ENCODE measurements at regions not wholly inside any gene's neighbourhood (a gene's known extent, or its start where the extent isn't known, plus 50 kb on each side); places are given as distances from the start of the nearest gene placed in this dataset.

- intact Hi-C loops (cut with DNase I) = no loop called here
Measured at GRCh38 chr12:127640181-127640886, 626.6 kb upstream of the TMEM132C start.

GRCh38 chr12:127642208-127642607 is 624.8 kb upstream of the TMEM132C start:
- DNase-seq (no peak), ATAC-seq (no peak)
- Histone ChIP-seq H3K4me3 (no peak overlapping the region), H3K27me3 (no peaks in the 10 kb centered on the region), H3K36me3 (no peaks in the 10 kb centered on the region), H3K27ac (no peak overlapping the region), H3K9me3 (no peaks in the 10 kb centered on the region), H3K4me1 (no peaks in the 10 kb centered on the region)
- TF ChIP-seq CTCF (IDR thresholded peaks at IDR 0.05) = no peak
- intact Hi-C loops (cut with DNase I) = no loop called here

More at GRCh38 chr12:127640181-127640886, 626.6 kb upstream of the TMEM132C start:
- no peak for TF ChIP-seq CTCF (IDR thresholded peaks at IDR 0.05)
- ATAC-seq (no peak), DNase-seq (no peak)
- H3K27ac ChIP-seq = no peak overlapping the region
- H3K9me3 ChIP-seq = no peaks in the 10 kb centered on the region
- H3K4me3 ChIP-seq = no peak overlapping the region
- no peaks in the 10 kb centered on the region for H3K36me3 ChIP-seq
- no peaks in the 10 kb centered on the region for H3K27me3 ChIP-seq
- H3K4me1 ChIP-seq = no peaks in the 10 kb centered on the region

GRCh38 chr12:127648321-127648720 is 618.6 kb upstream of the TMEM132C start:
- no peak for TF ChIP-seq CTCF (IDR thresholded peaks at IDR 0.05)
- H3K4me3 ChIP-seq = no peak overlapping the region
- H3K4me1 ChIP-seq = no peaks in the 10 kb centered on the region
- ATAC-seq (no peak), DNase-seq (no peak)
- no peak overlapping the region for H3K27ac ChIP-seq
- intact Hi-C loops (cut with DNase I) = no loop called here
- H3K9me3 ChIP-seq = no peaks in the 10 kb centered on the region
- no peaks in the 10 kb centered on the region for H3K36me3 ChIP-seq
- H3K27me3 ChIP-seq = no peaks in the 10 kb centered on the region

GRCh38 chr12:127649961-127650360 is 617.0 kb upstream of the TMEM132C start:
- ATAC-seq = no peak
- intact Hi-C loops (cut with DNase I) = no loop called here
- no peak for TF ChIP-seq CTCF (IDR thresholded peaks at IDR 0.05)
- Histone ChIP-seq H3K9me3 (no peaks in the 10 kb centered on the region), H3K36me3 (no peaks in the 10 kb centered on the region), H3K4me1 (no peaks in the 10 kb centered on the region), H3K27me3 (no peaks in the 10 kb centered on the region), H3K27ac (no peak overlapping the region), H3K4me3 (no peak overlapping the region)
- DNase-seq = no peak

- no peak overlapping the region for H3K4me3 ChIP-seq
- ATAC-seq = no peak
- no peaks in the 10 kb centered on the region for H3K36me3 ChIP-seq
- no peak overlapping the region for H3K27ac ChIP-seq
- no peaks in the 10 kb centered on the region for H3K27me3 ChIP-seq
- intact Hi-C loops (cut with DNase I) = no loop called here
- DNase-seq = no peak
- TF ChIP-seq CTCF (IDR thresholded peaks at IDR 0.05) = no peak
- no peaks in the 10 kb centered on the region for H3K9me3 ChIP-seq
- H3K4me1 ChIP-seq = no peaks in the 10 kb centered on the region
Measured at GRCh38 chr12:127650626-127651025, 616.3 kb upstream of the TMEM132C start.

GRCh38 chr12:127652281-127652680 is 614.7 kb upstream of the TMEM132C start:
- no peaks in the 10 kb centered on the region for H3K4me1 ChIP-seq
- H3K27me3 ChIP-seq = no peaks in the 10 kb centered on the region
- intact Hi-C loops (cut with DNase I) = no loop called here
- no peak overlapping the region for H3K4me3 ChIP-seq
- no peaks in the 10 kb centered on the region for H3K9me3 ChIP-seq
- no peak for DNase-seq
- no peak for ATAC-seq
- no peaks in the 10 kb centered on the region for H3K36me3 ChIP-seq
- TF ChIP-seq CTCF (IDR thresholded peaks at IDR 0.05) = no peak
- no peak overlapping the region for H3K27ac ChIP-seq

Measured in upper lobe of right lung (tissue), 1 donor.